Neural progenitor cell (in vitro differentiated cells): ENCODE measurements at regions not wholly inside any gene's neighbourhood (a gene's known extent, or its start where the extent isn't known, plus 50 kb on each side); places are given as distances from the start of the nearest gene placed in this dataset.

Experiments used
- DNase-seq: peaks from one replicate; pipeline ENCODE4 v3.0.0-alpha.2; 2016; ENCODE audit warnings: low spot score
- H2AFZ ChIP-seq: fragments of 200-600 bp; sonication (generic); replicated peaks from 2 replicates; pipeline ENCODE4 v1.6.1; 2016; ENCODE audit warnings: antibody characterized with exemption
- H3F3A ChIP-seq: fragments of 200-600 bp; sonication (generic); 2 replicates; pipeline ENCODE4 v1.6.1; 2016; ENCODE audit warnings: antibody characterized with exemption, low read depth
- H3K27ac ChIP-seq: fragments of 200-600 bp; sonication (generic); 2 replicates; pipeline ENCODE4 v1.5.1; 2016; ENCODE audit warnings: mild to moderate bottlenecking
- H3K27me3 ChIP-seq: fragments of 200-600 bp; sonication (generic); 2 replicates; pipeline ENCODE4 v1.6.1; 2016; ENCODE audit warnings: mild to moderate bottlenecking, moderate library complexity
- H3K36me3 ChIP-seq: fragments of 200-600 bp; sonication (generic); 2 replicates; pipeline ENCODE4 v1.5.1; 2016
- H3K4me1 ChIP-seq: fragments of 200-600 bp; sonication (generic); 2 replicates; pipeline ENCODE4 v1.6.1; 2016; ENCODE audit warnings: mixed run types
- H3K4me2 ChIP-seq: fragments of 200-600 bp; sonication (generic); 2 replicates; pipeline ENCODE4 v1.6.1; 2016
- H3K4me3 ChIP-seq: fragments of 200-600 bp; sonication (generic); 2 replicates; pipeline ENCODE4 v1.5.1; 2016
- H3K79me2 ChIP-seq: fragments of 200-600 bp; sonication (generic); 2 replicates; pipeline ENCODE4 v1.6.1; 2016; ENCODE audit warnings: low read depth
- H3K9ac ChIP-seq: fragments of 200-600 bp; sonication (generic); 2 replicates; pipeline ENCODE4 v1.6.1; 2016
- H3K9me3 ChIP-seq: fragments of 200-600 bp; sonication (generic); 2 replicates; pipeline ENCODE4 v1.5.1; 2016; ENCODE audit warnings: low read depth
- H4K20me1 ChIP-seq: fragments of 200-600 bp; sonication (generic); 2 replicates; pipeline ENCODE4 v1.6.1; 2016; ENCODE audit warnings: low read depth
- H3K27ac Mint-ChIP-seq: 3 replicates; pipeline ENCODE4 v1.8.0; 2021; ENCODE audit warnings: mixed read lengths
- H3K27me3 Mint-ChIP-seq: 2 replicates; pipeline ENCODE4 v1.8.0; 2022; ENCODE audit warnings: low read depth, mild to moderate bottlenecking, inconsistent platforms, moderate library complexity, mixed read lengths; ENCODE audit not compliant: insufficient read depth
- H3K36me3 Mint-ChIP-seq: 3 replicates; pipeline ENCODE4 v1.8.0; 2021; ENCODE audit warnings: mixed read lengths
- H3K4me1 Mint-ChIP-seq: 3 replicates; pipeline ENCODE4 v1.8.0; 2021; ENCODE audit warnings: mixed read lengths
- H3K4me3 Mint-ChIP-seq: 3 replicates; pipeline ENCODE4 v1.8.0; 2021; ENCODE audit warnings: mild to moderate bottlenecking, moderate library complexity, mixed read lengths
- H3K9me3 Mint-ChIP-seq: 3 replicates; pipeline ENCODE4 v1.8.0; 2020; ENCODE audit warnings: mixed read lengths
- CTCF ChIP-seq: fragments of 200-600 bp; sonication (generic); IDR thresholded peaks from 2 replicates; pipeline ENCODE4 v1.5.1; 2017; ENCODE audit warnings: antibody characterized with exemption, mild to moderate bottlenecking
- EZH2 ChIP-seq: fragments of 200-600 bp; sonication (generic); IDR thresholded peaks from 2 replicates; pipeline ENCODE4 v1.6.1; 2017; ENCODE audit warnings: antibody characterized with exemption, mild to moderate bottlenecking, moderate library complexity
- EZH2phosphoT487 ChIP-seq: fragments of 200-600 bp; sonication (generic); IDR thresholded peaks from 2 replicates; pipeline ENCODE4 v1.6.1; 2017; ENCODE audit warnings: antibody characterized with exemption

GRCh38 chr6:90865513-90865912 lies 278.6 kb upstream of the MAP3K7 start:
- Mint-ChIP-seq H3K27me3 (peaks cover 4% of the 10 kb centered on the region), H3K4me3 (no peak overlapping the region), H3K27ac (no peak overlapping the region), H3K4me1 (no peaks in the 10 kb centered on the region), H3K36me3 (no peaks in the 10 kb centered on the region), H3K9me3 (no peaks in the 10 kb centered on the region)
- DNase-seq, result no peak
- Histone ChIP-seq H2AFZ (no peak overlapping the region), H3K4me3 (no peak overlapping the region), H4K20me1 (no peaks in the 10 kb centered on the region), H3F3A (no peaks in the 10 kb centered on the region), H3K9ac (no peak overlapping the region), H3K4me1 (no peaks in the 10 kb centered on the region), H3K9me3 (no peaks in the 10 kb centered on the region), H3K27ac (no peak overlapping the region), H3K79me2 (no peaks in the 10 kb centered on the region), H3K4me2 (no peak overlapping the region), H3K36me3 (no peaks in the 10 kb centered on the region), H3K27me3 (no peaks in the 10 kb centered on the region)
- TF ChIP-seq EZH2phosphoT487, result no peak
- TF ChIP-seq EZH2, result no peak
- TF ChIP-seq CTCF, result no peak

GRCh38 chr6:90863043-90863442 lies 276.2 kb upstream of the MAP3K7 start:
- no peaks in the 10 kb centered on the region for H3K36me3 Mint-ChIP-seq
- Histone ChIP-seq H3K36me3 (no peaks in the 10 kb centered on the region), H2AFZ (no peak overlapping the region), H3K9ac (no peak overlapping the region), H3F3A (no peaks in the 10 kb centered on the region), H3K27ac (no peak overlapping the region), H3K79me2 (no peaks in the 10 kb centered on the region), H3K4me1 (no peaks in the 10 kb centered on the region), H3K9me3 (no peaks in the 10 kb centered on the region), H4K20me1 (no peaks in the 10 kb centered on the region), H3K4me3 (no peak overlapping the region), H3K4me2 (no peak overlapping the region), H3K27me3 (no peaks in the 10 kb centered on the region)
- peaks cover 2% of the 10 kb centered on the region for H3K27me3 Mint-ChIP-seq
- no peak for DNase-seq
- no peaks in the 10 kb centered on the region for H3K4me1 Mint-ChIP-seq
- no peak for TF ChIP-seq EZH2
- no peak for TF ChIP-seq EZH2phosphoT487
- no peak for TF ChIP-seq CTCF
- no peaks in the 10 kb centered on the region for H3K9me3 Mint-ChIP-seq
- H3K4me3 Mint-ChIP-seq, result no peak overlapping the region
- no peak overlapping the region for H3K27ac Mint-ChIP-seq

- DNase-seq, result no peak
- Mint-ChIP-seq H3K36me3 (no peaks in the 10 kb centered on the region), H3K4me1 (no peaks in the 10 kb centered on the region), H3K4me3 (no peak overlapping the region), H3K9me3 (no peaks in the 10 kb centered on the region), H3K27ac (no peak overlapping the region), H3K27me3 (peaks cover 2% of the 10 kb centered on the region)
- Histone ChIP-seq H3K4me3 (no peak overlapping the region), H3K9ac (no peak overlapping the region), H3K27me3 (no peaks in the 10 kb centered on the region), H3K27ac (no peak overlapping the region), H3F3A (no peaks in the 10 kb centered on the region), H3K36me3 (no peaks in the 10 kb centered on the region), H2AFZ (no peak overlapping the region), H4K20me1 (no peaks in the 10 kb centered on the region), H3K79me2 (no peaks in the 10 kb centered on the region), H3K4me2 (no peak overlapping the region), H3K9me3 (no peaks in the 10 kb centered on the region), H3K4me1 (no peaks in the 10 kb centered on the region)
- TF ChIP-seq CTCF (peak; percentile 37), EZH2phosphoT487 (no peak), EZH2 (no peak)
These were observed 274.1 kb upstream of the MAP3K7 start for GRCh38 chr6:90860822-90861601.
